IMR-90 (cell line): ENCODE measurements at regions not wholly inside any gene's neighbourhood (a gene's known extent, or its start where the extent isn't known, plus 50 kb on each side); places are given as distances from the start of the nearest gene placed in this dataset.

ENCODE experiments used
- ATAC-seq: fragments of 200-7000 bp; cut with Tn5 transposase; 2 replicates; pipeline ENCODE4 v1.9.1; 2020; ENCODE audit warnings: low read depth, mild to moderate bottlenecking, moderate library complexity
- BruUV-seq: library from RNA; stranded (reverse); fragments of 400-500 nt; replicated peaks from 2 replicates; lab custom pipeline; 2021; lab: Mats Ljungman, UMichigan
- CTCF ChIA-PET: fragments of 300-600 bp; formaldehyde crosslinking; extraction: SDS; loops from one replicate; lab custom pipeline; 2021; ENCODE audit warnings: antibody characterized with exemption; lab: Yijun Ruan, JAX
- POLR2A ChIA-PET: fragments of 300-600 bp; sonication (Branson Sonifier 250); formaldehyde crosslinking; loops from one replicate; lab custom pipeline; 2022; ENCODE audit warnings: antibody characterized with exemption; ENCODE audit not compliant: unreplicated experiment; lab: Charles Lee
- DNase-seq: peaks from one replicate; pipeline ENCODE4 v3.0.0; 2013
- H2AFZ ChIP-seq: replicated peaks from 2 replicates; pipeline ENCODE3; 2013; ENCODE audit warnings: low read length, mild to moderate bottlenecking; ENCODE audit not compliant: poor library complexity
- H2AK5ac ChIP-seq: 2 replicates; pipeline ENCODE4 v1.6.1; 2013; ENCODE audit warnings: low read depth, low read length, inconsistent platforms
- H2AK9ac ChIP-seq: replicated peaks from 2 replicates; pipeline ENCODE3; 2013; ENCODE audit warnings: mild to moderate bottlenecking, low read depth, low read length, moderate library complexity; ENCODE audit not compliant: poor library complexity
- H2BK120ac ChIP-seq: 2 replicates; pipeline ENCODE4 v1.6.1; 2013; ENCODE audit warnings: low read depth, low read length, inconsistent platforms
- H2BK15ac ChIP-seq: 3 replicates; pipeline ENCODE4 v1.6.1; 2013; ENCODE audit warnings: low read depth, low read length, inconsistent platforms
- H2BK20ac ChIP-seq: 2 replicates; pipeline ENCODE4 v1.6.1; 2013; ENCODE audit warnings: low read depth, mild to moderate bottlenecking, inconsistent platforms, low read length, moderate library complexity
- H2BK5ac ChIP-seq: 2 replicates; pipeline ENCODE4 v1.6.1; 2013; ENCODE audit warnings: mild to moderate bottlenecking, low read depth, low read length, inconsistent platforms; ENCODE audit not compliant: poor library complexity, severe bottlenecking
- H3K14ac ChIP-seq: replicated peaks from 2 replicates; pipeline ENCODE4 v1.6.1; 2013; ENCODE audit warnings: low read depth, low read length, inconsistent platforms
- H3K18ac ChIP-seq: 2 replicates; pipeline ENCODE4 v1.6.1; 2013; ENCODE audit warnings: low read depth, low read length, control low read depth
- H3K23ac ChIP-seq: 2 replicates; pipeline ENCODE4 v1.6.1; 2013; ENCODE audit warnings: low read depth, low read length, inconsistent platforms
- H3K27ac ChIP-seq: 2 replicates; pipeline ENCODE4 v1.5.1; 2013; ENCODE audit warnings: mild to moderate bottlenecking, control low read depth, low read length; ENCODE audit not compliant: insufficient read depth
- H3K27me3 ChIP-seq: 2 replicates; pipeline ENCODE4 v1.6.1; 2013; ENCODE audit warnings: low read length; ENCODE audit not compliant: control insufficient read depth, insufficient read depth
- H3K36me3 ChIP-seq: 2 replicates; pipeline ENCODE4 v1.6.1; 2013; ENCODE audit warnings: low read length, mixed read lengths; ENCODE audit not compliant: control insufficient read depth, insufficient read depth
- H3K4ac ChIP-seq: 2 replicates; pipeline ENCODE4 v1.6.1; 2013; ENCODE audit warnings: low read depth, low read length, inconsistent platforms
- H3K4me1 ChIP-seq: 2 replicates; pipeline ENCODE4 v1.6.1; 2013; ENCODE audit warnings: low read length, mixed read lengths; ENCODE audit not compliant: control insufficient read depth, insufficient read depth
- H3K4me2 ChIP-seq: 2 replicates; pipeline ENCODE4 v1.6.1; 2013; ENCODE audit warnings: low read depth, mild to moderate bottlenecking, control low read depth, low read length, moderate library complexity
- H3K4me3 ChIP-seq: 2 replicates; pipeline ENCODE4 v1.5.1; 2013; ENCODE audit warnings: low read depth, mild to moderate bottlenecking, control low read depth, low read length, moderate library complexity; ENCODE audit not compliant: insufficient read depth
- H3K56ac ChIP-seq: 2 replicates; pipeline ENCODE4 v1.6.1; 2013; ENCODE audit warnings: low read length, inconsistent platforms; ENCODE audit not compliant: insufficient read depth; ENCODE audit errors: extremely low read depth
- H3K79me1 ChIP-seq, 2 experiments: 2 replicates each; pipeline ENCODE4 v1.6.1; 2013; ENCODE audit warnings: low read length in 2 of 2, inconsistent platforms in 1 of 2, low read depth in 1 of 2
- H3K9ac ChIP-seq: 2 replicates; pipeline ENCODE4 v1.6.1; 2013; ENCODE audit warnings: low read depth, low read length, control low read depth
- H3K9me1 ChIP-seq: 2 replicates; pipeline ENCODE4 v1.6.1; 2013; ENCODE audit warnings: low read length, inconsistent platforms; ENCODE audit not compliant: insufficient read depth
- H3K9me3 ChIP-seq: 2 replicates; pipeline ENCODE4 v1.6.1; 2013; ENCODE audit warnings: low read length; ENCODE audit not compliant: control insufficient read depth, insufficient read depth
- H4K20me1 ChIP-seq: 2 replicates; pipeline ENCODE4 v1.6.1; 2013; ENCODE audit warnings: low read length, inconsistent platforms; ENCODE audit not compliant: insufficient read depth
- H4K5ac ChIP-seq: 2 replicates; pipeline ENCODE4 v1.6.1; 2013; ENCODE audit warnings: mild to moderate bottlenecking, low read depth, low read length, control low read depth
- H4K8ac ChIP-seq, 2 experiments: 2 replicates each; pipeline ENCODE4 v1.6.1; 2013; ENCODE audit warnings: low read depth in 2 of 2, low read length in 2 of 2, control low read depth in 1 of 2, inconsistent platforms in 1 of 2
- H4K91ac ChIP-seq: 2 replicates; pipeline ENCODE4 v1.6.1; 2013; ENCODE audit warnings: low read depth, low read length, inconsistent platforms; ENCODE audit not compliant: insufficient read depth
- CEBPB ChIP-seq: IDR thresholded peaks from 2 replicates; pipeline ENCODE4 v1.6.1; 2012; ENCODE audit warnings: low read depth, low read length, improper control_type of control experiment
- CHD1 ChIP-seq: IDR thresholded peaks from 2 replicates; pipeline ENCODE4 v1.6.1; 2012; ENCODE audit warnings: low read depth, low read length, improper control_type of control experiment
- MAZ ChIP-seq: IDR thresholded peaks from 2 replicates; pipeline ENCODE4 v1.6.1; 2012; ENCODE audit warnings: low read depth, mild to moderate bottlenecking, low read length, improper control_type of control experiment, moderate library complexity, borderline replicate concordance
- MXI1 ChIP-seq: IDR thresholded peaks from 2 replicates; pipeline ENCODE4 v1.6.1; 2012; ENCODE audit warnings: low read depth, mild to moderate bottlenecking, low read length, moderate library complexity, borderline replicate concordance
- NFE2L2 ChIP-seq: fragments of 150-350 bp; IDR thresholded peaks from 2 replicates; pipeline ENCODE4 v1.6.1; 2016; ENCODE audit warnings: low read depth, mild to moderate bottlenecking, low read length
- POLR2A ChIP-seq: IDR thresholded peaks from 2 replicates; pipeline ENCODE4 v1.6.1; 2012; ENCODE audit warnings: mild to moderate bottlenecking, low read depth, low read length
- RAD21 ChIP-seq: IDR thresholded peaks from 2 replicates; pipeline ENCODE4 v1.6.1; 2012; ENCODE audit warnings: low read length, improper control_type of control experiment
- RCOR1 ChIP-seq: IDR thresholded peaks from 2 replicates; pipeline ENCODE4 v1.6.1; 2012; ENCODE audit warnings: mild to moderate bottlenecking, low read length, improper control_type of control experiment; ENCODE audit not compliant: insufficient replicate concordance
- SMC3 ChIP-seq: fragments of 150-350 bp; IDR thresholded peaks from 2 replicates; pipeline ENCODE4 v1.6.1; 2016; ENCODE audit warnings: low read depth, mild to moderate bottlenecking, antibody characterized with exemption, low read length, moderate library complexity
- USF2 ChIP-seq: fragments of 150-350 bp; IDR thresholded peaks from 2 replicates; pipeline ENCODE4 v1.6.1; 2017; ENCODE audit warnings: mild to moderate bottlenecking, antibody characterized with exemption, low read length, low read depth
- WGBS, 2 experiments: methylation state at CpG; one replicate each; pipeline versions ENCODE4 v1.1.5 to v1.1.7; 2013; ENCODE audit warnings: missing lambda C conversion rate in 2 of 2; ENCODE audit not compliant: insufficient read length in 1 of 2; ENCODE audit errors: extremely low coverage in 2 of 2; 5-methylcytosine and 5-hydroxymethylcytosine counted together
- dilution Hi-C: fragments of 300-500 bp; cut with HindIII; formaldehyde crosslinking; loops from one replicate; pipeline ENCODE4 v1.14.3; 2018; ENCODE audit warnings: low sequenced_read_pairs; ENCODE audit not compliant: unreplicated experiment
- in situ Hi-C: fragments of 300-500 bp; cut with MboI; formaldehyde crosslinking; loops from 3 replicates; pipeline ENCODE4 v1.14.3; 2019; ENCODE audit warnings: low sequenced_read_pairs, inconsistent platforms, mixed read lengths
- intact Hi-C: fragments of 100-400 bp; cut with micrococcal nuclease; formaldehyde crosslinking; loops from 2 replicates; pipeline ENCODE4 v1.10.0; 2022
- TF ChIP-seq, protein P1 (sequence below): fragments of 150-350 bp; IDR thresholded peaks from 2 replicates; pipeline ENCODE4 v1.6.1; 2016; ENCODE audit warnings: low read depth, mild to moderate bottlenecking, low read length, moderate library complexity, borderline replicate concordance

DNA sequence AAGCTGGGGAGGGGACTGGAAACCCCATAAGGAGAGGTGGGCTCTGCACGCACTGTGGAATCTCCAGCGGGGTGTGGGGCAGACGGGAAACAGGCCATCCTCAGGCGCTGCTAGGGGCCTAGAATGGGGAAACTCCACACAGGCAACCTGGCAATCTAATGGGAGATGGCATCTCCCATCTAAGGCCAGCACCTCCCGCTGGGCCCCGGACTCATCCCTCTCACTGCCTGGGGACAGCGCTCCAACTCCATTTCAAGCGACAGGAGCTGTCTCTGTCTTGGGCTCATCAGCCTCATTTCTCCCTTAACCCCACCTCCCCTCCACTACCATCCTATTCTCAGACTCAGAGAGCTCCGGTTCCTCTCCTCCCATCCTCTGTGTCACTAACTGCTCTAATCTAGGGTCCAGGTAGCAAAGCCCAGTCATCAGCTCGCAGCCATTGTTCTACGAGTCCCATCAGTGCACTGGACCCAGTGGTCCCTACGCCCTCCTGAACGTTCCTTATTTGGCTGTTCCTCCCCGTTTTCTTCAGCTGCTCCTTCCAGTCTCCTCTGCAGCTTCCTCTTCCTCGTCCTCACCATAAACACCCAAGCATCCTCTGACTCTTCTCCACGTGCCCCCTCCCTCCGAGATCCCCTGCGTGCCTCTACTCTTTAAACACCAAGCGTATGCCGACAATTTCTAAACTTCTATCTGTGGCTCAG lies 93.4 kb upstream of the CASZ1 start:
- ChIA-PET CTCF (interaction anchor here (0.6 to 1.2 kb wide), 2 partner anchors 22 to 396 kb away, joined by 3 read pairs; no protein-coding TSS in a partner anchor), POLR2A (no interaction called here)
- TF ChIP-seq NFE2L2 (no peak), USF2 (no peak), POLR2A (no peak), CEBPB (no peak), SMC3 (no peak), CHD1 (no peak), RCOR1 (no peak), MXI1 (no peak), MAZ (no peak), RAD21 (no peak)
- TF ChIP-seq, protein P1, sequence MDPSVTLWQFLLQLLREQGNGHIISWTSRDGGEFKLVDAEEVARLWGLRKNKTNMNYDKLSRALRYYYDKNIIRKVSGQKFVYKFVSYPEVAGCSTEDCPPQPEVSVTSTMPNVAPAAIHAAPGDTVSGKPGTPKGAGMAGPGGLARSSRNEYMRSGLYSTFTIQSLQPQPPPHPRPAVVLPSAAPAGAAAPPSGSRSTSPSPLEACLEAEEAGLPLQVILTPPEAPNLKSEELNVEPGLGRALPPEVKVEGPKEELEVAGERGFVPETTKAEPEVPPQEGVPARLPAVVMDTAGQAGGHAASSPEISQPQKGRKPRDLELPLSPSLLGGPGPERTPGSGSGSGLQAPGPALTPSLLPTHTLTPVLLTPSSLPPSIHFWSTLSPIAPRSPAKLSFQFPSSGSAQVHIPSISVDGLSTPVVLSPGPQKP, result no peak
- Histone ChIP-seq H4K8ac (no peak overlapping the region), H2BK20ac (no peak overlapping the region), H2AK9ac (peak overlapping the region; percentile 6), H3K56ac (no peak overlapping the region), H3K27ac (no peak overlapping the region), H2BK15ac (no peak overlapping the region), H3K4me1 (no peaks in the 10 kb centered on the region), H4K91ac (no peak overlapping the region), H4K5ac (no peak overlapping the region), H3K9me1 (no peaks in the 10 kb centered on the region), H2AK5ac (no peak overlapping the region), H3K4me3 (no peak overlapping the region), H3K18ac (no peak overlapping the region), H3K23ac (no peak overlapping the region), H4K20me1 (no peaks in the 10 kb centered on the region), H3K9me3 (no peaks in the 10 kb centered on the region), H2BK5ac (no peak overlapping the region), H3K4me2 (no peak overlapping the region), H2AFZ (no peak overlapping the region), H3K14ac (no peak overlapping the region), H3K9ac (no peak overlapping the region), H3K79me1 (no peaks in the 10 kb centered on the region), H3K36me3 (no peaks in the 10 kb centered on the region), H2BK120ac (no peak overlapping the region), H3K27me3 (peaks cover 47% of the 10 kb centered on the region), H3K4ac (no peak overlapping the region)
- ATAC-seq, result no peak
- dilution Hi-C loops, result no loop called here
- no peak for DNase-seq
- WGBS, 2 experiments, result 43% methylated on average over 15 of the region's 20 CpGs; no CpG with 5 or more reads in 1 of the 2 experiments
- intact Hi-C loops, result no loop called here
- in situ Hi-C loops, result no loop called here
- no TSS peak for BruUV-seq
